Upper lobe of left lung (tissue), 4 donors: ENCODE measurements at regions not wholly inside any gene's neighbourhood (a gene's known extent, or its start where the extent isn't known, plus 50 kb on each side); places are given as distances from the start of the nearest gene placed in this dataset.

Experiments used
- CTCF ChIP-seq, 6 experiments: fragments of 450-650 bp in 4 of 6; fragments of 200-600 bp in 2 of 6; sonication (generic) in 2 of 6; IDR thresholded peaks; one replicate each; pipeline ENCODE4 v1.5.1; 2016 to 2019; ENCODE audit warnings: antibody characterized with exemption in 6 of 6
- POLR2AphosphoS5 ChIP-seq, 2 donors: sonication (generic); formaldehyde crosslinking; IDR thresholded peaks; one replicate each; pipeline ENCODE4 v1.5.1; 2017; ENCODE audit warnings: antibody characterized with exemption in 2 of 2

GRCh38 chr11:37762079-37762478 lies 1164.0 kb upstream of the RAG2 start:
- TF ChIP-seq POLR2AphosphoS5 (IDR thresholded peaks at IDR 0.05), result no peak
- no peak for TF ChIP-seq CTCF (IDR thresholded peaks at IDR 0.05)
